Right lobe of liver (tissue), 6 donors: ENCODE measurements at regions not wholly inside any gene's neighbourhood (a gene's known extent, or its start where the extent isn't known, plus 50 kb on each side); places are given as distances from the start of the nearest gene placed in this dataset.
A peak's percentile ranks its signal among the peaks of the same experiment; 100 is the strongest.

Experiments used
- ATAC-seq, 4 donors: fragments of 200-7000 bp; cut with Tn5 transposase; one replicate each; pipeline ENCODE4 v1.9.1; 2020; ENCODE audit warnings: mild to moderate bottlenecking in 4 of 4, moderate library complexity in 4 of 4
- DNase-seq, 3 donors: peaks; one replicate each; pipeline ENCODE4 v3.0.0-alpha.2; 2020
- H3K27ac ChIP-seq, 3 donors: fragments of 200-600 bp; one replicate each; pipeline ENCODE4 v1.8.0; 2022
- H3K27me3 ChIP-seq, 2 donors: fragments of 200-600 bp; one replicate each; pipeline ENCODE4 v1.8.0; 2022
- H3K36me3 ChIP-seq, 4 donors: fragments of 200-600 bp; sonication (generic) in 1 of 4; one replicate each; pipeline versions ENCODE4 v1.5.1 to v1.8.0; 2017 to 2022; ENCODE audit warnings: control low read depth in 1 of 4
- H3K4me1 ChIP-seq, 4 donors: fragments of 200-600 bp; sonication (generic) in 1 of 4; one replicate each; pipeline versions ENCODE4 v1.5.1 to v1.8.0; 2017 to 2022; ENCODE audit warnings: control low read depth in 1 of 4
- H3K4me3 ChIP-seq, 3 donors: fragments of 200-600 bp; one replicate each; pipeline ENCODE4 v1.8.0; 2022
- H3K9me3 ChIP-seq, 4 donors: fragments of 200-600 bp; sonication (generic) in 1 of 4; one replicate each; pipeline versions ENCODE4 v1.5.1 to v1.8.0; 2017 to 2022; ENCODE audit warnings: control low read depth in 1 of 4
- CTCF ChIP-seq, 4 donors: fragments of 200-600 bp in 3 of 4; fragments of 450-650 bp in 1 of 4; IDR thresholded peaks; one replicate each; pipeline versions ENCODE4 v1.5.1 to v1.8.0; 2016 to 2022; ENCODE audit warnings: antibody characterized with exemption in 4 of 4, mild to moderate bottlenecking in 2 of 4
- POLR2A ChIP-seq: fragments of 450-650 bp; IDR thresholded peaks from one replicate; pipeline ENCODE4 v1.6.1; 2017; ENCODE audit warnings: antibody characterized with exemption, mild to moderate bottlenecking
- WGBS: methylation state at CpG from one replicate; pipeline ENCODE4 v1.1.6; 2018; ENCODE audit warnings: low coverage, low lambda C conversion rate; ENCODE audit not compliant: insufficient coverage; ENCODE audit errors: missing lambda C conversion rate; 5-methylcytosine and 5-hydroxymethylcytosine counted together
- intact Hi-C, 2 donors: fragments of 100-400 bp; cut with DNase I; formaldehyde crosslinking; loops; one replicate each; pipeline versions ENCODE4 v1.11.2 to v1.14.1; 2022
- donor health status: DM: no; HTN: yes; CAD: no.
- donor health status: DM: no; HTN: no; CAD: no.
- donor health status: DM: no; HTN: no; CAD: no.
- donor health status: DM: no; HTN: yes; CAD: no.
- donor health status: DM: no; HTN: yes; CAD: no.

- no peak for TF ChIP-seq POLR2A
- no peak for TF ChIP-seq CTCF (IDR thresholded peaks at IDR 0.05)
- no peak for ATAC-seq
These were observed 99.7 kb downstream of the LBH start for GRCh38 chr2:30331038-30331437.

GRCh38 chr2:30331869-30332268 lies 100.5 kb downstream of the LBH start:
- DNase-seq (no peak), ATAC-seq (no peak)
- H3K4me1 ChIP-seq, result peaks cover 0 to 4% (median 0%) of the 10 kb centered on the region in 4 donors
- no peak overlapping the region for H3K4me3 ChIP-seq
- 80% methylated on average over 1 of the region's 7 CpGs for WGBS
- H3K27ac ChIP-seq, result no peak overlapping the region
- H3K36me3 ChIP-seq, result no peaks in the 10 kb centered on the region
- no peaks in the 10 kb centered on the region for H3K27me3 ChIP-seq
- intact Hi-C loops, result no loop called here
- H3K9me3 ChIP-seq, result no peaks in the 10 kb centered on the region
- no peak for TF ChIP-seq CTCF (IDR thresholded peaks at IDR 0.05)
- no peak for TF ChIP-seq POLR2A

More at GRCh38 chr2:30331038-30331437, 99.7 kb downstream of the LBH start:
- WGBS, result 79% methylated on average over 4 of the region's 4 CpGs
- no peak for DNase-seq
- H3K4me1 ChIP-seq, result no peaks in the 10 kb centered on the region
- H3K27ac ChIP-seq, result no peak overlapping the region
- intact Hi-C loops, result no loop called here
- H3K9me3 ChIP-seq, result no peaks in the 10 kb centered on the region
- no peaks in the 10 kb centered on the region for H3K27me3 ChIP-seq
- no peak overlapping the region for H3K4me3 ChIP-seq
- no peaks in the 10 kb centered on the region for H3K36me3 ChIP-seq

DNA sequence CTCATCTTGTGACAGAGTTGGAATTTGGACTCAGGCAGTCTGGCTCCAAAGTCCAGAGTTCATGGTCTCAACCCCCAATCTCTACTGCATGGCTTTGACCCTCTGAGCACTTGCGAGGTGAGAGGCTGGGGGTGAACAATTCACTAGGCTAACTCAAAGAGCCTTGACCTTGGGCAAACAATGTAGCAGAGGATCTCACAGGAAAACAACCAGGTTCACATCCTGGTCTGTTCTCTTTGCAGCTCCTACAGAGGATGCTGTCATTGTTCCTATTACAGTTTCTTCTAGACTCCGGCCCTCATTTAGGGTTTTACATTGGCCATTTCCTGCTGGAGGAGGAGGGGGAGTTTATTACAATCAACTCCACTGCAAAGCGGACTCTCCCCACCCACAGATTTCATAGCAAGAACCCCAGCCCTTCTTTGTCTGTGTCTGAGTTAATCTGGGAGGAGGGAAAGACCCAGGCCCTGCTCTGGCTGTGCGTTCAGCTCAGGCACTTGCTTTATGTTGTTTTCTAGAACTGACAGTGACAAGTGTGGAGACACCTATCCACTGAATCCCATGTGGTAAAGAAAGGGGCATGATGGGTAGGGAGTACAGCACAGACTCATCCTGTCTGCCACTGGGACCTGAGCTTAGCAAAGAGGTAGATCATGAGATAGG lies 101.6 kb downstream of the LBH start:
- Histone ChIP-seq H3K27me3 (no peaks in the 10 kb centered on the region), H3K4me3 (no peak overlapping the region), H3K4me1 (peaks cover 0 to 4% (median 0%) of the 10 kb centered on the region in 4 donors), H3K9me3 (no peaks in the 10 kb centered on the region), H3K36me3 (no peaks in the 10 kb centered on the region), H3K27ac (no peak overlapping the region)
- no peak for TF ChIP-seq POLR2A
- 50% methylated on average over 1 of the region's 4 CpGs for WGBS
- no peak for DNase-seq
- intact Hi-C loops, result no loop called here
- ATAC-seq, result no peak

DNA sequence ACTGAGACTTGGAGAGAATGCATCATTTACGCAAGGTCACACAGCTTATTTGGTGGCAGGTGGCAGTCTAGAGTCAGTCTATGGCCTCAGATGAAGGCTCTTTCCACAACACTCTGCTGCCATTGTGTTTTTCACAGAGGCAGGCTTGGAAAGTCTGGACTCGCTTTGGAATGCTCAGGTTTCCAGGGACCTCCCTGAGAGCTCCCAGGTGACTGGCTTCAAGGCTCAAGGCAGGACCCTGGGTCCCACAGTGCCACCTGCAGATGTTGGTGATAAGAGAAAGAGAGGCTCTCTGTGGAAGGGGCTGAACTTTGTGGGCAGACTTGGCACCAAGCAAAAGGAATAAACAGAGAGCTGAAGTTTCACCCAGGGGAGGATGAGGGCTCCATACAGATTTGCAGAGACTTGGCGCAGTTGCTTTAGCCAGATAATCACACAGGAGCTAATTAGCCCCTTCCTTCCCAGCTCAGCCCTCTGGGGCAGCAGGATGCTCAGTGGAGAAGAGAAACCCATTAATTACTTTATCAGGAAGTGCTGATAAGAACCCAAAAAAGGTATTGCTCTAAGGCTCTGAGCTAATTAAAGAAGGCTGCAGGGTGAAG lies 103.5 kb downstream of the LBH start:
- H3K4me3 ChIP-seq, result no peak overlapping the region
- intact Hi-C loops, result no loop called here
- no peak for DNase-seq
- no peaks in the 10 kb centered on the region for H3K36me3 ChIP-seq
- TF ChIP-seq CTCF (IDR thresholded peaks at IDR 0.05), result peak in 1 of 4 donors; percentile 8
- no peak for TF ChIP-seq POLR2A
- H3K4me1 ChIP-seq, result peaks cover 0 to 4% (median 0%) of the 10 kb centered on the region in 4 donors
- no peaks in the 10 kb centered on the region for H3K27me3 ChIP-seq
- H3K9me3 ChIP-seq, result no peaks in the 10 kb centered on the region
- H3K27ac ChIP-seq, result no peak overlapping the region
- peak in 2 of 4 donors; percentile 24 to 25 for ATAC-seq
- WGBS, result 51% methylated on average over 2 of the region's 3 CpGs

DNA sequence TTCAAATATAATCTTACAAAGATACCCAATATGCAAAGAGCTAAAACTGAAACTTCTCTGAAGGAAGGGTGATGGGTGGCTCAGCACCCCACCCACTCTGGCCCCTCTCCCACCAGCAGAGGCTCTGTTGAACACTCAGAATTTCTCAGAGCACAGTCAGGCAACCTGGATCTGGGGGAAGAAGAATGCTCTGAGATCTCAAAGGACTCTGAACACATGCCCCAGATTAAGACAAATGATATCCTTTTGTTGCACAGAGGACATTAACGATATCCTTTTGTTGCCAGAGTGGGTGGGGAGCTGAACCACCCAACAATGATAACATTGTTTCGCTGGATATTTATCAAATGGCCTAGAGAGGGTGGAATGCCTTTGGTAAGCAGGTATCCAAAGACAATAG lies 104.8 kb downstream of the LBH start:
- ATAC-seq (no peak), DNase-seq (no peak)
- Histone ChIP-seq H3K27ac (no peak overlapping the region), H3K4me3 (no peak overlapping the region), H3K36me3 (no peaks in the 10 kb centered on the region), H3K27me3 (no peaks in the 10 kb centered on the region), H3K9me3 (no peaks in the 10 kb centered on the region), H3K4me1 (peaks cover 0 to 4% (median 0%) of the 10 kb centered on the region in 4 donors)
- TF ChIP-seq POLR2A, result no peak
- intact Hi-C loops, result no loop called here
- 54% methylated on average over 2 of the region's 2 CpGs for WGBS
